HCT116 (cell line): ENCODE measurements at regions not wholly inside any gene's neighbourhood (a gene's known extent, or its start where the extent isn't known, plus 50 kb on each side); places are given as distances from the start of the nearest gene placed in this dataset.

Source experiments
- ATF3 ChIP-seq: IDR thresholded peaks from 2 replicates; pipeline ENCODE4 v1.6.1; 2012
- EZH2phosphoT487 ChIP-seq: fragments of 200-600 bp; IDR thresholded peaks from 2 replicates; pipeline ENCODE4 v1.6.1; 2018; ENCODE audit warnings: antibody characterized with exemption, borderline replicate concordance
- POLR2A ChIP-seq: IDR thresholded peaks from 2 replicates; pipeline ENCODE4 v1.7.0; 2011; ENCODE audit warnings: borderline replicate concordance; ENCODE audit not compliant: insufficient read depth, insufficient read length; ENCODE audit errors: extremely low read depth
- POLR2AphosphoS5 ChIP-seq: IDR thresholded peaks from 2 replicates; pipeline ENCODE4 v1.6.1; 2011; ENCODE audit warnings: mild to moderate bottlenecking, low read depth, low read length, moderate library complexity
- RAD21 ChIP-seq: IDR thresholded peaks from 2 replicates; pipeline ENCODE4 v1.6.1; 2012; ENCODE audit warnings: low read depth, mild to moderate bottlenecking
- YY1 ChIP-seq: IDR thresholded peaks from 2 replicates; pipeline ENCODE4 v1.6.1; 2011; ENCODE audit warnings: low read length, low read depth, moderate library complexity, mild to moderate bottlenecking; ENCODE audit not compliant: insufficient replicate concordance; ENCODE audit errors: extremely low read depth
- TF ChIP-seq, protein P1 (sequence below): IDR thresholded peaks from 2 replicates; pipeline ENCODE4 v1.6.1; 2011; ENCODE audit warnings: mild to moderate bottlenecking, low read length, moderate library complexity; ENCODE audit not compliant: insufficient replicate concordance; ENCODE audit errors: extremely low read depth

DNA sequence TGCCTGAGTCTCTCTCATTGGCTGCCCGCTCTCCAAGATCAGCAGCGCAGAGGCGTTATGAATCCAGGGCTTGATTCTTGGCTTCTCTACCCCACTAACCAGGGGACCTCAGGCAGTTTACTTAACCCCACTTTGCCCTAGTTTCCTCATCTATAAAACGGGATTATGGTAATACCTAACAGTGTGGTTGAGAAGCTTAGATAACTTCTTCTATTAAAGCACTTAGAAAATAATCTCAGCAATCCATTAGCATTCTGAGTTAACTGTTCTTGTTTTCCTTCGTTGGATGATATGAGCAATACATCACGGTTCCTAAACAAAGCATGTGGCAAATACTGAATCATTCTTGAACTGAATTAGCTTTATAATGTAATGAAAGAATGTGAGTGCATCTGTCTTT, 116.3 kb upstream of the FKBP1C start:
- TF ChIP-seq POLR2A, result no peak
- TF ChIP-seq RAD21, result no peak
- TF ChIP-seq, protein P1, sequence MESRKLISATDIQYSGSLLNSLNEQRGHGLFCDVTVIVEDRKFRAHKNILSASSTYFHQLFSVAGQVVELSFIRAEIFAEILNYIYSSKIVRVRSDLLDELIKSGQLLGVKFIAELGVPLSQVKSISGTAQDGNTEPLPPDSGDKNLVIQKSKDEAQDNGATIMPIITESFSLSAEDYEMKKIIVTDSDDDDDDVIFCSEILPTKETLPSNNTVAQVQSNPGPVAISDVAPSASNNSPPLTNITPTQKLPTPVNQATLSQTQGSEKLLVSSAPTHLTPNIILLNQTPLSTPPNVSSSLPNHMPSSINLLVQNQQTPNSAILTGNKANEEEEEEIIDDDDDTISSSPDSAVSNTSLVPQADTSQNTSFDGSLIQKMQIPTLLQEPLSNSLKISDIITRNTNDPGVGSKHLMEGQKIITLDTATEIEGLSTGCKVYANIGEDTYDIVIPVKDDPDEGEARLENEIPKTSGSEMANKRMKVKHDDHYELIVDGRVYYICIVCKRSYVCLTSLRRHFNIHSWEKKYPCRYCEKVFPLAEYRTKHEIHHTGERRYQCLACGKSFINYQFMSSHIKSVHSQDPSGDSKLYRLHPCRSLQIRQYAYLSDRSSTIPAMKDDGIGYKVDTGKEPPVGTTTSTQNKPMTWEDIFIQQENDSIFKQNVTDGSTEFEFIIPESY, result no peak
- TF ChIP-seq EZH2phosphoT487, result no peak
- no peak for TF ChIP-seq POLR2AphosphoS5
- no peak for TF ChIP-seq YY1
- no peak for TF ChIP-seq ATF3
